GM11168 (cell line): ENCODE measurements at regions not wholly inside any gene's neighbourhood (a gene's known extent, or its start where the extent isn't known, plus 50 kb on each side); places are given as distances from the start of the nearest gene placed in this dataset.

ENCODE experiments used
- in situ Hi-C: fragments of 300-500 bp; cut with MboI; formaldehyde crosslinking; loops from one replicate; pipeline ENCODE4 v1.12.0; 2022; ENCODE audit warnings: low sequenced_read_pairs; ENCODE audit not compliant: unreplicated experiment

- in situ Hi-C loops, result no loop called here
Measured at GRCh38 chr15:35596285-35596684, 50.3 kb upstream of the DPH6 start.

DNA sequence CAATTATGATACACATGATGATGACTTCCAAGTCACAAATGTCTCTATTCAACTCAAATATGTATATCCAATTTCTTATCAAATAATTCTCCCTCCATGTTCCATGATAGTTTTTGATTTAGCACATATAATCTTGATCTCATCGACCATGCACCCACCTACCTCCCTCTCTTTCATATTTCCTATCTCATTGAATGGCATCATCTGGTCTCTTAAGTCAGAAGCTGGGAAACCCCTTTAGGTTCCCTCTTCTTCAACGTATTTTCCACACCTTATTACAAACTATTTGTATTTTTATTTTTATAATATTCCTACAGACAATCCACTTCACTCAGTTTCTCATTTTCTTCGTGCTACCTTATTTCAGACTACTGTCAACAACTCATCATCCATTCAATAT is 56.9 kb upstream of the DPH6 start:
- in situ Hi-C loops, result no loop called here

DNA sequence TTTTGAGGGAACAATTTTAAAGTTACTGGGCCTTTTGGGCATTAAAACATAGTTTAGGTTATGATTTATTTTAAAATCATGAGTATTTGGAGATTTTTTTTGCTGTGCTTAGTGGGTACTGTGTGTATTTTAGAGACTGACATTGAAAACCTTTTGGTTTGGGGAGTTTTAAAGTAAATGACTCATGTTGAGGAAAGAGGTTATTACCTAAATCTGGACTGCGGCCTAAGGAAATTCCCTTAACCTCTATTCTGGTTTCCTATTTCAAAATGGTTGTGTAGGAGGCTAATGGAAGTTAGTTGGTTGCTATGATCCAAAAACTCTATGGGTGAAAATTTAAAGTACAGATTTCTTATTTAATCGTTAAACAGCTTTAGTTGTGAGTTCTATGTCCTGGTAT is 57.3 kb upstream of the DPH6 start:
- in situ Hi-C loops, result no loop called here

DNA sequence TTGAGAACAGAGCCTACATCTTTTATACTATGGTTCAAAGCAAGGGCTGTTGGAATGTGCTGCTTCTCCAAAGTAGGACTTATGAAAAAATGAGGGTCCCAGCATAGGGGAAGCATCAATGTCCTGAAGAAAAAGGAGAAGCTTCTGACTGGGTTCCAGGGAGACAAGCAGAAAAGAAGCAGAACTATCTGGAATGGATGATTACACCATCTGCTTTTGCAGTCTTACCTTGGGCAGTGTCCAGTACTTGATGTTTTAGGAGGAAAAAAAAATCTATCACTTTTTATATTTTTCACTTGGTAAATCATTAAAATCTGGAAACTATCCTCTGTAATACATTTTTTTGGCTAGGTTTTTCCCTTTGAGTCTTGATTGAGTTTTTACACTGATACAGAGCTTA is 57.9 kb upstream of the DPH6 start:
- in situ Hi-C loops, result no loop called here

DNA sequence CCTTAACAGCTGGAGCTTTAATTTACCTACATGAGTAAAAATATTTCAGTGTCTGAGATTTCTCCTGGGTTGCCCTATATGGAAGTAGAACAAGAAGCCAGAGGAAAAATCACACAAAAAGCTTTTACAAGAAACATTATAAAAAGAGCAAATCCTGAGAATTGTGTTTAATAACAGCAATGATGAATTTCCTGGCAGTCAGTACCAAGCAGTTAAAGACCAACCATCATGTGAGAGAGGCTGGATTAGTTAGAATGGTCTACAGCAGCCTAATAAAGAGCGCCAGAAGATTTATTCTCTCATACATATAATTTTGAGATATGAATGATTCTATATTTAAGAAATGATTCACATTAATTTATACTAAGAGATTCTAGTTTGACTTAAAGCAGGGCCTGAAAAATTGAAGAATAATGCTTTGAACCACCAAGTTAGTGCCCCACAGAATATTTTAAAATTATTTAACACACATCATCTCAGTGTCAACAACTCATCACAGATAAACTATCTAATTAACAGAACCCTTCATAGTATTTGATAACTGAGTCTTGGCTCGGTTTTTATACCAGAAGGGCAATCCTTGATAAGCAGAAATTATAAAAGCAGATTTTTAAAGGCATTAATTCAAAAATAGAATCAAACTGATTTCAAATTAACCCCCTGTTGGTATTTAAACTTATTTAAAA is 59.9 kb upstream of the DPH6 start:
- in situ Hi-C loops, result no loop called here

- in situ Hi-C loops, result no loop called here
Measured at GRCh38 chr15:35606450-35606779, 60.5 kb upstream of the DPH6 start.

DNA sequence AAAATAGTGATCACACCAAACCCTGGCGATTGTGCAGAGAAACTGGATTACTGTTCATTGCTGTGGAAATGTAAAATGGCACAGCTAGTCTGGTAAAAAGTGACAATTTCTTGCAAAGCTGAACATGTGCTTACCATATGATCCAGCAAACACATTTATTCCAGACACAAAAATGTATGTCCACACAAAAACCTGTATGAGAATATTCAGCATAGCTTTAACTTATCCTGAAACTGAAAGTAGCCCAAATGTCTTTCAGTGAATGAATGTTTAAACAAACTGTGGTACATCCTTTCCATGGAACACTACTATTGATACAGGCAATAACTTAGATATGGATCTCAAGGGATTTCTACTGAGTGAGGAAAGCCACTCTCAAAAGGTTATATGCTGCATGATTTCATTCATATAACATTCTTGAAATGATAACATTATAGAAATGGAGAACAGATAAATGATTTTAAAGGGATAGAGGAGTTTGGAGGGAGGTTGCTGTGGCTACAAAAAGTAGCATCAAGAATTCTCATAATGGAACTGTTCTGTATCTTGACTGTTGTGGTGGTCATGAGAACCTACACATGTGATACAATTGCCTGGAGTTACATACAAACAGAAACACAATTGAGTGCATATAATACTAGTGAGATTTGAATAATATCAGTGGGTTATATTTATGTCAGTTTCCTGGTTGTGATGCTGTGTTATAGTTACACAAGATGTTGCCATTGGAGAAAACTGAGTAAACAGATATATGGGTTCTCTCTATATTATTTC is 70.7 kb upstream of the DPH6 start:
- in situ Hi-C loops, result no loop called here

GRCh38 chr15:35618260-35619188 is 72.6 kb upstream of the DPH6 start:
- in situ Hi-C loops, result no loop called here

GRCh38 chr15:35622641-35623340 is 76.8 kb upstream of the DPH6 start:
- in situ Hi-C loops, result no loop called here

- in situ Hi-C loops, result no loop called here
Measured at GRCh38 chr15:35624881-35625280, 78.9 kb upstream of the DPH6 start.

DNA sequence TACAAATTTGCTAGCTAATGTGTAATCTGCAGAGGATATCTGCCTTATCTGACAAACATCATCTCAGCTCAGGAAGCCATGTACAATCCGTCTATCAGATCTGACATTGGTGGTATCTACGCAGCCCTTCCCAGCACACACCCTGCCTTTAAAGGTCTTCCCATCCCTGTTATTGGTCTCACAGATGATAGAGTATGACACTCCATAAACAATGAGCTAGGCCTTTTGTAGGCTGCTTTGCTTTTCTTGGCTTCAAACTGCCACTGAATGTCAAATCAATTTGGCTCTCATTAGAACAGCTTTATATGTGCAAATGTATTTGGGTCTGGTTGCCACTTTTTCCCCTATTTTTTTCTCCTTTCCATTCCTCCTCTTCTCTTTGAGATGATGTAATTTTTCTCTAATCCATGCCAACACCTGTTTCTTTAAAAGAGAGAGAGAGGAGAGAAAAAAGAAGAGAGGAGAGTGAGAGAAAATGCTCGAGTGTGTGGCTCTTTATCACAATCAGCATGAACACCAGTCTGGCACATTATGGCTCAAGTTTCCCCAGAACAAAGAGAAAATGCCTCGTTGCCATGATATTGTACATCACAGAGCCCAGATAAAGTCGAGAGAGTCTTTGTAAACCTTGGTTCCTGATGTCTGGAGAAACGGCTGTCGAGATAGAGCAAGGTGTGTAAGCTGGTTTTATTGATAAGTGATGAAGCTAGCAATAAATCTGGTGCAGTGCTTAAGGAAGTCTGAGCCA is 80.8 kb upstream of the DPH6 start:
- in situ Hi-C loops, result no loop called here

- in situ Hi-C loops, result no loop called here
Measured at GRCh38 chr15:35627696-35628095, 81.7 kb upstream of the DPH6 start.

- in situ Hi-C loops, result no loop called here
Measured at GRCh38 chr15:35629766-35630165, 83.8 kb upstream of the DPH6 start.

DNA sequence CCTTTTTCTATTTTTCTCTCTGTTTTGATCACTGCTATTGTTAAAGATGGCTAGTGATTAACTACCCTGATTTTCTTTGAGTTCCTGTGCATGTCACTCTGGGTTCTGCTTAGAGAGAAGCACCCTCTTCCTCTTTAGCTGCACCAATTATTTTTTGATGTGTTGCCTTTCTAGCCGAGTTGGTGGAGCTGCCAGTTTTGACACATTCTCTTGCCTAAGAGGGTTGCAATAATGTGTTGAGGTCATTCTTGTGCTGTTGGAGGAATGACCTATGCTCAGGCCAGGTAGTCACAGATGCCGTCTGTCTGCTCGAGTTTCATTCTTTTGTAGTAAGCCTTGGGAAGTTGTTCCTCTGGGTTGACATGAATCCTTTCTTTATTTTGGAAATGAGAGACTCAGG is 84.6 kb upstream of the DPH6 start:
- in situ Hi-C loops, result no loop called here

- in situ Hi-C loops, result no loop called here
Measured at GRCh38 chr15:35630985-35631384, 85.0 kb upstream of the DPH6 start.

DNA sequence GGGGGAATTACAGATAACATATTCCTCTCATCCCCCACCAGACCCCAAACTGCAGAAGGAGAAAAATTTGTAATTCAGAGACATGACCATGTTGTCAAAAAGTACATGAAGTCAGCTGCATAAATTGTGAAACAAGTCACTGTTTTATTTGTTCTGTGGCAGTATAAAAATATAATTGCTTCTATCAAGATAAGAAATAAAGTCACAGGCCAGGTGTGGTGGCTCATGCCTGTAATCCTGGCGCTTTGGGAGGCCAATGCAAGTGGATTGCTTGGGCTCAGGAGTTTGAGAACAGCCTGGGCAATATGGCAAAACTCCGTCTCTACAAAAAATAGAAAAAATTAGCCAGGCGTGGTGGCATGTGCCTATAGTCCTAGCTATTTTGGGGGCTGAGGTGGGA is 87.7 kb upstream of the DPH6 start:
- in situ Hi-C loops, result no loop called here

DNA sequence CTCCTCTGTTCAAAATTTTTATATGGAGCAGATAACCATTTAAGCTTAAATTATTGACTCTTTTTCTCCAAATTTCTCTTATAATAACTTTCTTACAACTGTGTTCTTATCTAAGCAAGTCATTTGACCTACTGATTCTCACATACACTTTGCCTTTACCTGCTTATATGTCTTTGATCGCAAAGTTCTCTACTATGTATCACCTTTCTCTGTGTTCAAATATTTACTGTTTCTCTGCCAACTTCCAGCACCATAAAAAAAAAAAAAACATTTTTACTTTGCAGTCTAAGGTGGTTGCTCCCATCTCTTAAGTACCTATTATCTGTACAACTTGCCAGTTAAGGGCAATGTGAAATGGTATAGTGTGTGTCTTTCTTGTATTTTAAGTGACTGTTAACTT is 100.8 kb upstream of the DPH6 start:
- in situ Hi-C loops, result no loop called here

- in situ Hi-C loops, result no loop called here
Measured at GRCh38 chr15:35647303-35647702, 101.3 kb upstream of the DPH6 start.

GRCh38 chr15:35648941-35649340 is 103.0 kb upstream of the DPH6 start:
- in situ Hi-C loops, result no loop called here

DNA sequence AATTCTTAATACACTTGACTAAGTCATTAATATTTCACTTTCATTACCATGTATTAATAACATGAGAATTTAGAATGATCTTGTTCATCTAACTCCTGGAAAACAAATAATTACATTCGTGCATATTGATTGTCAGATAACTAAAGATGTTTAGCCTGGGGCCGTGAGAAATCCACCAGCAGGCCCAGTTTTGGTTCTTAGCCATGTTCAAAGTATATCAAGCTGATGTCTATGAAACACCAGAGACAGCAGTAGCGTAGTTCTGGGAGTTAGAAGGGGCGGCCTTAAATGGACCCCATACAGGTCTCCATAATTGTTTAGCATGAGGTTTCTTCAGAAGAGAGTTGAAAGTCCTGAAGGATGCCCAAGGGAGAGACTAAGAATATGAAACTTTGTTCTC is 103.6 kb upstream of the DPH6 start:
- in situ Hi-C loops, result no loop called here
